SK-N-SH (cell line): ENCODE measurements at regions not wholly inside any gene's neighbourhood (a gene's known extent, or its start where the extent isn't known, plus 50 kb on each side); places are given as distances from the start of the nearest gene placed in this dataset.

Experiments used
- CTCF ChIA-PET: fragments of 300-600, 350-600 bp; formaldehyde crosslinking; extraction: SDS; loops from one replicate; lab custom pipeline; 2021; lab: Yijun Ruan, JAX
- POLR2A ChIA-PET: fragments of 350-600 bp; sonication (Branson Sonifier 250); formaldehyde crosslinking; extraction: SDS; loops from one replicate; lab custom pipeline; 2020; ENCODE audit warnings: antibody characterized with exemption, inconsistent platforms; lab: Yijun Ruan, JAX
- DNase-seq: peaks from one replicate; pipeline ENCODE4 v3.0.0; 2012
- H2AFZ ChIP-seq: fragments of 200-600 bp; sonication (generic); 2 replicates; pipeline ENCODE4 v1.8.1; 2016; ENCODE audit warnings: antibody characterized with exemption, mild to moderate bottlenecking, low read depth
- H3F3A ChIP-seq: fragments of 200-600 bp; sonication (generic); replicated peaks from 2 replicates; pipeline ENCODE3; 2016; ENCODE audit warnings: antibody characterized with exemption, mild to moderate bottlenecking; ENCODE audit not compliant: insufficient read depth
- H3K27ac ChIP-seq, 2 experiments: fragments of 200-500 bp in 1 of 2; fragments of 200-600 bp in 1 of 2; sonication (Bioruptor generic) in 1 of 2; sonication (generic), shearing (Covaris generic) in 1 of 2; 2 replicates each; pipeline versions ENCODE4 v1.5.1 to v1.6.1; 2014 to 2016; ENCODE audit warnings: low read depth in 2 of 2, inconsistent platforms in 1 of 2, low read length in 1 of 2, mild to moderate bottlenecking in 1 of 2, mixed read lengths in 1 of 2
- H3K27me3 ChIP-seq: fragments of 200-600 bp; sonication (generic), shearing (Covaris generic); 2 replicates; pipeline ENCODE4 v1.6.1; 2016; ENCODE audit warnings: mixed run types; ENCODE audit not compliant: insufficient read depth
- H3K36me3 ChIP-seq, 2 experiments: fragments of 200-500 bp in 1 of 2; fragments of 200-600 bp in 1 of 2; sonication (Bioruptor generic) in 1 of 2; sonication (generic) in 1 of 2; replicated peaks in 1 of 2; 2 replicates each; pipeline versions ENCODE3 to v1.5.1; 2014 to 2016; ENCODE audit warnings: low read length in 1 of 2, mild to moderate bottlenecking in 1 of 2; ENCODE audit not compliant: insufficient read depth in 2 of 2, control insufficient read depth in 1 of 2
- H3K4me1 ChIP-seq, 2 experiments: fragments of 200-500 bp in 1 of 2; fragments of 200-600 bp in 1 of 2; sonication (Bioruptor generic) in 1 of 2; sonication (generic), shearing (Covaris generic) in 1 of 2; 2 replicates each; pipeline versions ENCODE4 v1.5.1 to v1.6.1; 2014 to 2016; ENCODE audit warnings: low read depth in 1 of 2, low read length in 1 of 2, mixed run types in 1 of 2; ENCODE audit not compliant: insufficient read depth in 2 of 2, control insufficient read depth in 1 of 2
- H3K4me2 ChIP-seq: fragments of 200-600 bp; sonication (generic), shearing (Covaris generic); 2 replicates; pipeline ENCODE4 v1.6.1; 2017; ENCODE audit warnings: mixed run types
- H3K4me3 ChIP-seq, 2 experiments: fragments of 200-500 bp in 1 of 2; fragments of 200-600 bp in 1 of 2; sonication (Bioruptor generic) in 1 of 2; sonication (generic), shearing (Covaris generic) in 1 of 2; 2 replicates each; pipeline versions ENCODE4 v1.5.1 to v1.8.1; 2014 to 2016; ENCODE audit warnings: low read depth in 2 of 2, inconsistent platforms in 1 of 2, low read length in 1 of 2, mild to moderate bottlenecking in 1 of 2, mixed read lengths in 1 of 2, moderate library complexity in 1 of 2
- H3K79me2 ChIP-seq: fragments of 200-600 bp; sonication (generic); 2 replicates; pipeline ENCODE4 v1.8.1; 2017; ENCODE audit warnings: mild to moderate bottlenecking; ENCODE audit not compliant: insufficient read depth
- H3K9ac ChIP-seq: fragments of 200-600 bp; sonication (generic); 2 replicates; pipeline ENCODE4 v1.6.1; 2017; ENCODE audit warnings: mixed run types
- H3K9me2 ChIP-seq: fragments of 200-600 bp; sonication (generic); 2 replicates; pipeline ENCODE4 v1.6.1; 2017; ENCODE audit warnings: mixed run types
- H3K9me3 ChIP-seq: fragments of 200-600 bp; sonication (generic); 2 replicates; pipeline ENCODE4 v1.6.1; 2017; ENCODE audit warnings: mixed run types, mild to moderate bottlenecking, moderate library complexity
- H4K20me1 ChIP-seq: fragments of 200-600 bp; sonication (generic); 2 replicates; pipeline ENCODE4 v1.6.1; 2017; ENCODE audit warnings: mild to moderate bottlenecking, mixed run types; ENCODE audit not compliant: insufficient read depth
- ELF1 ChIP-seq: IDR thresholded peaks from 2 replicates; pipeline ENCODE4 v1.4.0; 2012
- EP300 ChIP-seq, 2 experiments: IDR thresholded peaks; 2 replicates each; pipeline versions ENCODE4 v1.4.0 to v1.6.1; 2012; ENCODE audit warnings: borderline replicate concordance in 1 of 2, low read depth in 1 of 2, low read length in 1 of 2
- FOSL2 ChIP-seq: IDR thresholded peaks from 2 replicates; pipeline ENCODE4 v1.4.0; 2012; ENCODE audit warnings: low read depth, mild to moderate bottlenecking, moderate library complexity, borderline replicate concordance
- FOXJ3 ChIP-seq: sonication (generic); formaldehyde crosslinking; IDR thresholded peaks from 2 replicates; pipeline ENCODE4 v1.5.1; 2020; ENCODE audit warnings: mild to moderate bottlenecking, missing genetic modification reagents
- GATA2 ChIP-seq: sonication (generic); formaldehyde crosslinking; IDR thresholded peaks from 2 replicates; pipeline ENCODE4 v1.5.0; 2020; ENCODE audit warnings: mild to moderate bottlenecking, missing genetic modification reagents
- IRF3 ChIP-seq: fragments of 150-350 bp; IDR thresholded peaks from 2 replicates; pipeline ENCODE4 v1.6.1; 2016; ENCODE audit warnings: mild to moderate bottlenecking, low read depth, low read length
- MAX ChIP-seq: IDR thresholded peaks from 2 replicates; pipeline ENCODE4 v1.4.0; 2012; ENCODE audit warnings: low read depth
- MXI1 ChIP-seq: IDR thresholded peaks from 2 replicates; pipeline ENCODE4 v1.6.1; 2012; ENCODE audit warnings: mild to moderate bottlenecking, low read depth, low read length, improper control_type of control experiment
- RCOR1 ChIP-seq: fragments of 150-350 bp; IDR thresholded peaks from 2 replicates; pipeline ENCODE4 v1.6.1; 2017; ENCODE audit warnings: antibody characterized with exemption, low read length
- REST ChIP-seq: IDR thresholded peaks from 2 replicates; pipeline ENCODE4 v1.6.1; 2012; ENCODE audit warnings: mild to moderate bottlenecking, low read depth, low read length, moderate library complexity
- RFX5 ChIP-seq: IDR thresholded peaks from 2 replicates; pipeline ENCODE4 v1.6.1; 2012; ENCODE audit warnings: mild to moderate bottlenecking, improper control_type of control experiment, low read length
- RXRA ChIP-seq: IDR thresholded peaks from 2 replicates; pipeline ENCODE4 v1.4.0; 2012; ENCODE audit warnings: low read depth, mild to moderate bottlenecking, borderline replicate concordance
- SIN3A ChIP-seq: IDR thresholded peaks from 2 replicates; pipeline ENCODE4 v1.6.1; 2012; ENCODE audit warnings: low read depth, mild to moderate bottlenecking, low read length, moderate library complexity, borderline replicate concordance
- SMC3 ChIP-seq: IDR thresholded peaks from 2 replicates; pipeline ENCODE4 v1.6.1; 2012; ENCODE audit warnings: low read depth, low read length, improper control_type of control experiment
- ZBTB33 ChIP-seq: IDR thresholded peaks from 2 replicates; pipeline ENCODE4 v1.4.0; 2012; ENCODE audit warnings: low read depth, borderline replicate concordance
- WGBS: methylation state at CpG from one replicate; pipeline ENCODE4 v1.1.6; 2017; ENCODE audit warnings: low lambda C conversion rate; 5-methylcytosine and 5-hydroxymethylcytosine counted together

- WGBS = 75% methylated on average over 4 of the region's 4 CpGs
These were observed 68.3 kb upstream of the RND3 start for GRCh38 chr2:150555611-150556356.

More at GRCh38 chr2:150555611-150556356, 68.3 kb upstream of the RND3 start:
- DNase-seq = no peak
- no peak overlapping the region for H3K27ac ChIP-seq
- no peaks in the 10 kb centered on the region for H3K79me2 ChIP-seq
- ChIA-PET CTCF (interaction anchor here (0.6 kb wide), 1 partner anchor 461 kb away, joined by 3 read pairs; no protein-coding TSS in a partner anchor), POLR2A (no interaction called here)
- no peaks in the 10 kb centered on the region for H3K27me3 ChIP-seq
- no peak overlapping the region; the same call in 1 of the 2 replicates for H2AFZ ChIP-seq
- no peaks in the 10 kb centered on the region for H3K36me3 ChIP-seq
- H3K9me3 ChIP-seq = no peaks in the 10 kb centered on the region
- H3K4me2 ChIP-seq = no peak overlapping the region
- TF ChIP-seq FOXJ3 (CRISPR knock-in tag) = no peak
- no peak for TF ChIP-seq RFX5
- no peak for TF ChIP-seq EP300 (IDR thresholded peaks at IDR 0.05; ENCODE audit: borderline replicate concordance in 1 of 2, low read depth in 1 of 2, low read length in 1 of 2)
- no peak for TF ChIP-seq IRF3
- no peak for TF ChIP-seq REST
- TF ChIP-seq SMC3 = no peak
- no peak for TF ChIP-seq ELF1
- no peak for TF ChIP-seq MAX
- no peak for TF ChIP-seq ZBTB33
- no peak for TF ChIP-seq RCOR1
- no peak for TF ChIP-seq SIN3A
- TF ChIP-seq RXRA = no peak
- TF ChIP-seq MXI1 = no peak
- no peak for TF ChIP-seq GATA2
- no peak for TF ChIP-seq FOSL2
- no peak overlapping the region for H3K4me3 ChIP-seq
- peaks cover 0 to 4% of the 10 kb centered on the region in 2 experiments; a peak in 1 of 4 replicates for H3K4me1 ChIP-seq
- H4K20me1 ChIP-seq = no peaks in the 10 kb centered on the region
- no peak overlapping the region for H3K9ac ChIP-seq
- H3F3A ChIP-seq = no peaks in the 10 kb centered on the region
- H3K9me2 ChIP-seq = no peaks in the 10 kb centered on the region
